22Rv1 (cell line): ENCODE measurements at regions not wholly inside any gene's neighbourhood (a gene's known extent, or its start where the extent isn't known, plus 50 kb on each side); places are given as distances from the start of the nearest gene placed in this dataset.

Source experiments
- CTCF ChIP-seq: fragments of 450-650 bp; IDR thresholded peaks from 2 replicates; pipeline ENCODE4 v1.5.1; 2017; ENCODE audit warnings: mild to moderate bottlenecking
- ZFX ChIP-seq: fragments of 450-650 bp; IDR thresholded peaks from 2 replicates; pipeline ENCODE4 v1.6.1; 2017; ENCODE audit warnings: antibody characterized with exemption, borderline replicate concordance

- TF ChIP-seq CTCF (no peak), ZFX (no peak)
Measured at GRCh38 chr3:5465183-5465582, 277.7 kb downstream of the EDEM1 start.
